ENCODE measurements at regions not wholly inside any gene's neighbourhood (a gene's known extent, or its start where the extent isn't known, plus 50 kb on each side); places are given as distances from the start of the nearest gene placed in this dataset.
"Not testable (repeated sequence)": the region's sequence is repeated elsewhere in the genome, so short reads cannot be mapped to it uniquely, and the experiment has no call there.

DNA sequence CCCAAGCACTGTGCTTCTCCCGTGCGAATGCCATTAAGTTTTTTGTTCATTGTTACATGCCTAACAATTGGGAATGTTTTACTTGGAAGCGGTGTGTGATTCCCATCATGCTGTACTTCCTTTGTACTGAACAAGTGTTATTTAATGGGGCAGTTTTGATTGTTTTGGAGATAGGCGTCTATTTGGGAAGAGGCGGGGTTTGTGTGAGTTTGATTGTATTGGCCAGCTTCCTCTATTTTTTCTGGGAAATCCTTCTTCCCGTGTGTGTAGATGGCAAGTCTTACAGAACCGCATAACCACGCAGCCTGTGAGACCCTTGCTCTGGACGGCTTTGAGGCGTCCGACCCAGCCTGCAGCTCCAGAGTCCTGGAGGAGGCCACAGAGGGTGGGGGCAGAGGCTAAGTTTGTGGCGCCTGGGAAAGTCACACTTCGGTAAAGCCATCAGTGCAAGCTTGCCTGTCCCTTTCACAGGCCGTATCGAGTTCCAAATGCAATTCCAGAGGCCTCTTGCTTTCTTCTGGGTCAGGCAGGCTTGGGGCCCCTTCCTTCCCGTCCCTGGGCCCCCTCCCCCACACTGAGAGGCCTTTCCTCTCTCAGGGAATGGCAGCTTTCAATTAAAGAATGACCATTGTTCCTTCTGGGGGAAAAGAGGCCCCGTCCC is 210.3 kb downstream of the TOMM20 start:
- peak; percentile 68 for DNase-seq (ENCODE audit: low spot score)

DNA sequence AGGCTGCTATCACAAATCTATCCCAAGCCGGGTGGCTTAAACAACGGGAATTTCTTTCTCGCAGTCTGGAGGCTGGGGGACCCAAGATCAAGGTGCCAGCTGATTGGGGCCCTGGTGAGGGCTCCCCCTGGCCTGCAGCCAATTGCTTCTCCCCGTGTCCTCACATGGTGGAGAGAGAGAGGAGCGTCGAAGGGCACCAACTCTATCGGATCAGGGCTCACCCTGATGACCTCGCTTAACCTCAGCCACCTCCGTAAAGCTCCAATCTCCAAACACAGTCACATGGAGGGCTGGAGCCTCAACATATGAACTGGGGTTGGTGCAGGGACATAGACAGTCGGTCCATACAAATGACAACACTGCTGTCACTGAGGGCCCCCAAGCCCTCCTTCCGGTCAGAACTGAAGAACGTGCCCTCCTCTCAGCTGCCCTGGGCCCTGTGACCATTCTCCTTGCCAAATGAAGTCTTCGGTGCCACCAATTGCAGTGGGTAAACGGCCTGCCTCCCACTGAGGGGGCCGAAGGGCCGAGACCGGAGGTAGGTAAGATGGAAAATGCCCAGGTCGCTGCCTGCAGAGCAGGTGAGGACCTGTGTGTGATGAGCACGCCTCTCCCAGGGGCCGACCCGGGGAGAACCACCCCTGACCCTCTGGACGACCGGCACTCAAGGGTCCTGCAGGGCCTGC is 211.0 kb downstream of the TOMM20 start:
- DNase-seq (ENCODE audit: low spot score): no peak

DNA sequence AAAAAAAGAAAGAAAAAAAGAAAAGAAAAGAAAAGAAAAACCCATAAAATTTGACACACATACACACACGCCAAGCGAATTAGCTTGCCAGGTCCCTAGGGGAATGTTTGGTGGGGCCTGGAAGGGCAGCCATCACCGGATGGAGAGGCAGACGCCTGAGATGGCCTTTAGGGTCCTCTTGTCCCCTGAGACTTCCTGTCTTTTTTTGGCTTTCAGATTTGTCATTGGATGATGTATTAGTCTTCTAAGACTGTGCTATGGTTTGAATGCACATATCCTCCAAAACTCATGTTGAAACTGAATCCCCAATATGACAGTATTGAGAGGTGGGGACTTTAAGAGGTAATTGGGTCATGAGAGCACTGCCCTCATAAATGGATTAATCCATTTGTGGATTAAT is 211.8 kb downstream of the TOMM20 start:
- DNase-seq (ENCODE audit: low spot score): no peak

DNA sequence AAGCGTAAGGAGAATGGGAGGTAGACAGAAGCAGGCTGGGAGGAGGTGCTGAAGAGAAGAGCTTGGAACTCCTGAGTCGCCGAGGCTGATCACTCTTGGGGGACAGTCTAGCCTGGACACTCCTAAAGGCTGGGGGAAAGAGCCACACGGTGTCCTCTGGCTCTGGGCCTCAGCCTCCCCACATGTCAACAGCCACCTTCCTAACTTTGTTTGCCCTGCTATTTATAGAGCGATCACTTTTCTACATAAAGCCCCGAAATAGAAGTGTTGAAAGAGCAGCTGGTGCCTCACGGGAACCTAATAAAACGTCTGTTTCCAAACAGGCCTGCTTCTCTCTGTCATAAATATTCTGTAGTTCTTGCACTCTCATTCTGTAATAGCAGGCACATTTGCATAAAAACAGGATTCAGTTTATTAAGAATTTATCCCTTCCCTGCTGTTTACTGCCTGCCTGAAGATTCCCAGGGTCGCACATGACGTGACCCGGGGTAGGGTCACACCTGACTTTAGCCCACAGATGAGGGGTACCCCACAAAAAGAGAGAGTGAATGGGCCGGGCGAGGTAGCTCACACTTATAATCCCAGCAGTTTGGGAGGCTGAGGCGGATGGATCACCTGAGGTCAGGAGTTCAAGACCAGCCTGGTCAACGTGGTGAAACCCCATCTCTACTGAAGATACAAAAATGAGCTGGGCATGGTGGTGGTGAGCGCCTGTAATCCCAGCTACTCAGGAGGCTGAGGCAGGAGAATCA is 212.5 kb downstream of the TOMM20 start:
- DNase-seq (ENCODE audit: low spot score): no peak

DNA sequence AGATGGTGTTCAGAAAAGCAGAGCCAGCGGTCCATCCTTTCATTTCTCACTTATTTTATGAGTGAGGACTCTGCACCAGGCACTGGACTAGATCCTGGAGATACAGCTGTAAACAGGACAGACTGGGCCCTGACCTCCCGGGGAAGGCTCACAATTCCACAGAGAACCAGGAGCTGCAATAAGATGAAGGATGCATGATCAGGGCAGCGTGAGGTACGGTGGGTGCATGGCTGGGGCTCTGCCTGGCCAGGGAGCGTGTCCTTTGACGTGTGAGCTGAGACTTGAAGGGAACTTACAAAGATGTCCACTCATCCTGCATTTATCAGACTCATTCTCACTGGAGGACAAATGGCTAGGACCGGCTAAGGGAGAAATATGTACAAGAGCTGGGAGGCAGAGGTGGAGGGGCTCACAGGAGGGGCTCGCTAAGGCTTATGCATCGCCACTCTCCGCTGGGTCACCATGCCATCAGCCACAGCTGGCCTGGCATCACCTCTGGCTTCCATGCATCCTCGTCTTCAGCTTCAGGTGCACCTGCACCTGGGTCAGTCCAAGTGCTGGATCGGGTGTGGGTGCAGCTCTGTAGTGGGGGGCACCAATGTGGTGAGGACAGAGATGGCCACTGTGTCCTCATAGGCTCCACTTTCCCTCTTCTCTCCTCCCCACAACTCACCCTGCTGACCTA is 213.9 kb downstream of the TOMM20 start:
- DNase-seq (ENCODE audit: low spot score): no peak

DNA sequence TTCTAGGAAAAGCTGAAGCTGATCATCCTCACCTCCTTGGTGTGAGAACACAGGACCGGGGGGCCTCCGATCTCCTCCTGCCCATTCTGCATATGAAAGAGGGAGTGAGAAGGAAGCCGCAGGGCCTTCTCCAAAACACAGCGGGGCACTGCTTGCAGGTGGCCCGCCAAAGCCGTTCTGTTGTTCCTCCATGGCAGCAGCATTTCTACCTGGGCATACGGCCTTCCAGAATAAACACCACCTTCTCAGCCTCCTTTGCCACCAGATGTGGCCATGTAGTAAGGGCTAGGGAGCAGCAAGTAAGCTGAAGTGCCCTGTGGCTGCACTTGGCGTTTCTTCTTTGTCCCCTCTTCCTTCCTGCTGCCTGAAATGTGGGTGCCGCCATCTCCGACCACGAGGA is 214.9 kb downstream of the TOMM20 start:
- DNase-seq (ENCODE audit: low spot score): no peak

DNA sequence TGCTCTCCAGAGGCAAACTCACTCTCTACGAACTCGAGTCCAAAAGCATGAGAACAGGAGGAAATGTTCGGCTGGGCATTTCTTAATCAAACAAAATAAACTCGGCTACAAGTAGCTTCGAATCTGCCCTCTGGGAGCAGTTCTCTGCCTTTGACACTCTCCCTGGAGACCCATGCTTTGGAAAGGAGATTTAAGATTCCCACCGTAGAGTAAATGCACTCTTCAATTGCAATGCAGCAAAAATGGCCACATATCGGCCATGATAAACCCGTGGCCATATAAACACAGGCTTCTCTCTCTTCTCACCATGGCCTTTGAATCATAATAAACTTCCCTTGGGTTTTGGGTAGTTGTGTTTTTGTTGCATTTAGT is 215.4 kb downstream of the TOMM20 start:
- DNase-seq (ENCODE audit: low spot score): no peak

DNA sequence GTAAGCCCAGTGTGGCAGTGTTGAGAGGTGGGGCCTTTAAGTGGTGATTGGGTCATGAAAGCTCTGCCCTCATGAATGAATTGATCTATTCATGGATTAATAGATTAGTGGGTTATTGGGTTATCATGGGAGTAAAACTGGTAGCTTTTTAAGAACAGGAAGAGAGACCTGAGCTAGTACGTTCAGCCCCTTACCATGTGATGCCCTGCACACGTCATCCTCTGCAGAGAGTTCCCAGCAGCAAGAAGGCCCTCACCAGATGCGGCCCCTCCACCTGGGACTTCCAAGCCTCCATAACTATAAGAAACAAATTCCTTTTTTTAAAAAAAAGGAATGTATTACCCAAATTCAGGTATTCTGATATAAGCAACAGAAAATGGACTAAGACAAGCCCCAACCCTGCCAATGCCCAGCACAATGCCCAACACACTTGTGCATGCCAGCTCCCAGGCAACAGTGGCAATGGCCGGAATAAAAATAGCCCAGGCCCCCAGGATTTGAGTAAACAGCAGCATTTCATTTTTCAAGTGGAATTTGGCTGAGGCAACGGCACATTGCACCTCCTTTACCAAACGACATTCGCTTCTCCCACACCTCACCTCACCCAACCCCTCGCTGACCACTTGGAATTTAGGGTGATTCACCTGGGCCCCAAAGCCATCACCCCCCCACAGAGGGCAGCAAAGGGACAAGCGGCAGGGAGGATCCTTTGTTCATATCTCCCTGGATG is 215.9 kb downstream of the TOMM20 start:
- DNase-seq (ENCODE audit: low spot score): no peak

DNA sequence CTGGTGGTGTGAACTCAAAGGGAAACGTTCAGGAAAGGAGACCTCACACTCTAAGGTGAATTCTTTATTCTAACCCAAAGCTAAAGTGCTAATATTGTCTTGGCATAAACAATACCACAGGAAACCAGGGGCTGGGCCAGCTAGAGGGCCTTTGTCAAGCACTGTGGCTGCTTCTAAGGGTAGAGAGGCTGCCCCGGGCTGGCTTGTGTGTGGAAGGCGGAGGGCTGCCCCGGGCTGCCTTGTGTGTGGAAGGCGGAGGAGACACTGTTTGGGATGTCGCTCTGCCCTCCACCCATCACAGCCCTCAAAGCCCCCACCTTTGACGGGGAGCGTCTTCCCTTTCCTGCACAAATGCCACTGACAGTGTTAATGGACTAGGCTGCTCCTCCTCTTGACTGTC is 216.8 kb downstream of the TOMM20 start:
- peak; percentile 34 for DNase-seq (ENCODE audit: low spot score)

DNA sequence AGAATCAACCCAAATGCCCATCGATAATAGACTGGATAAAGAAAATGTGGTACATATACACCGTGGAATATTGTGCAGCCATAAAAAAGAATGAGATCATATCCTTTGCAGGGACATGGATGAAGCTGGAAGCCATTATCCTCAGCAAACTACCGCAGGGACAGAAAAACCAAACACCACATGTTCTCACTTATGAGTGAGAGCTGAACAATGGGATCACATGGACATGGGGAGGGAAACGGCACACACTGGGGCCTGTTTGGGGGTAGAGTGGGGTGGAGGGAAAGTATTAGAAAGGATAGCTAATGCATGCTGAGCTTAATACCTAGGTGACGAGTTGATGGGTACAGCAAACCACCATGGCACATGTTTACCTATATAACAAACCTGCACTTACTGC is 217.5 kb downstream of the TOMM20 start:
- DNase-seq (ENCODE audit: low spot score): not testable (repeated sequence)

DNA sequence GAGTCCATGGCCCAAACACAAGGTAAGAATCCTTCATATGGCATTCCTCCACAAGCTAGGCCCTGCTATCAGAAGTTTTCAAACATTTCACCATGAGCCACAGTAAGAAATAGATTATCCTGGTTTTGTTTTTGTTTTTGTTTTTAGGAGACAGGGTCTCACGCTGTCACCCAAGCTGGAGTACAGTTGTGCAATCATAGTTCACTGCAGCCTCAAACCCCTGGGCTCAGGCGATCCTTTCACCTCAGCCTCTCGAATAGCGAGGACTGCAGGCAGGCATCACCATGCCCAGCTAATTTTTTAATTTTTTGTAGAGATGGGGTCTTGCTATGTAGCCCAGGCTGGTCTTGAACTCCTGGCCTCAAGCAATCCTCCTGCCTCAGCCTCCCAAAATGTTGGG is 218.8 kb downstream of the TOMM20 start:
- no peak for DNase-seq (ENCODE audit: low spot score)

DNA sequence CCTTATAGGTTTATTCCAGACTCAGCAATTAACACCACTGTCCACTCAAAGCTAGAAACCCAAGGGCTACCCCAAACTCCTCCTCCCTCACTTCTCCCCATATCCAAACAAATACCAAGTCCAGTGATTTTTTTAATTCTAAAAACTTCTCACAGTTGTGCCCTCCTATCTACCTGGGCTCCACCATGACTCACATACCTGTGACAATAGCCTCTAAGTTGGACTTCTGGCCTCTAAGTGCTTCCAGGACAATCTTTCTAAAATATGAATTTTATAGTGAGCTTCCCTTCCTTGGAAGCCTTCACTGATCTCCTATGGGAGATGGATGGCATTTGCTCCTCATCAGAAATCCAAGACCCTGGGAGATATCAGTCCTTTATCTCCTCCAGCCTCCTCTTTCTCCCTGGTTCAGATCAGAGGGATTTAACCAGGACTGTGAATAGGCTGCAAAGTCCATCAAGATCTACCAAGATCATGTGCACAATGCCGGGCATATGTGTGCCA is 219.3 kb downstream of the TOMM20 start:
- no peak for DNase-seq (ENCODE audit: low spot score)

DNA sequence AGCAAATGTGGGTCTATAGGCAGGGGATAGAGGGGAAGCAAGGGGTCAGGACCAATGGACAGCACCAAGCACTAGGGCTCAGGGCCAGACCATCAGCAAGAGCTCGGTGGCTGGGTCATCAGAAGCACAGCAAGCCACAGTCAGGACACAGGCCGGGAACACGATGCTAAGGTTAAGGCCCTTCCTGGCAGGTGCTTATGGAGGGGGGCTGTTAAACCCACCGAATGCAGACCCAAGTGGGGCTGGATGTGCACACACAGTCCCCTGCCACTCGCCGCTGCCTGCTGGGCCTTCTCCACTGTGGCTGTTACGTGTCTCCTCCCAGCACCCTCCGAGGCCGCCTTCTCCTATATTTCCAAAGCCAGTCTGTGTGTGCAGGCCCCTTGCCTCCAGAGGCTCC is 220.1 kb downstream of the TOMM20 start:
- DNase-seq (ENCODE audit: low spot score): no peak

DNA sequence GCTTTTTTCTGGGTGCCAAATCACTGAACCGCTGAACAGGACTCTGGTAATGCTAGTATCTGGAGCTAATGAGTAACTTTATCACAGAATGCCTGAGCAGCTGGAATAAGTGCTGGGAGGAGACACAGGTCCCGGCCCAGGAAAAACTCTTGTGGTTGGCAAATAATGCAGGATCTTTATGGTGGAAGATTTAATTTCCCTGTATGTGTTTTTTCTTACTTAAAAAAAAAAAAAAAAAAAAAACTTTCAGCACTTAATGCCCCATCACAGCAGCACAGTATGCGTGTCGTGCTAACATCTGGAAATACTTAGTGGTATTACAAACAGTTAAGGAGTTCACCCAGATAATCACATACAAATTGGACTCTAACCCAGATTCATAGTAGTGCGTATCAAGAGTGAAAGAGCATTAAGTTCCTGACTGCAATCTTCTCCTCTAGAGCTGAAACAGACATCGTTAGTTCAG is 220.7 kb downstream of the TOMM20 start:
- DNase-seq (ENCODE audit: low spot score): no peak

DNA sequence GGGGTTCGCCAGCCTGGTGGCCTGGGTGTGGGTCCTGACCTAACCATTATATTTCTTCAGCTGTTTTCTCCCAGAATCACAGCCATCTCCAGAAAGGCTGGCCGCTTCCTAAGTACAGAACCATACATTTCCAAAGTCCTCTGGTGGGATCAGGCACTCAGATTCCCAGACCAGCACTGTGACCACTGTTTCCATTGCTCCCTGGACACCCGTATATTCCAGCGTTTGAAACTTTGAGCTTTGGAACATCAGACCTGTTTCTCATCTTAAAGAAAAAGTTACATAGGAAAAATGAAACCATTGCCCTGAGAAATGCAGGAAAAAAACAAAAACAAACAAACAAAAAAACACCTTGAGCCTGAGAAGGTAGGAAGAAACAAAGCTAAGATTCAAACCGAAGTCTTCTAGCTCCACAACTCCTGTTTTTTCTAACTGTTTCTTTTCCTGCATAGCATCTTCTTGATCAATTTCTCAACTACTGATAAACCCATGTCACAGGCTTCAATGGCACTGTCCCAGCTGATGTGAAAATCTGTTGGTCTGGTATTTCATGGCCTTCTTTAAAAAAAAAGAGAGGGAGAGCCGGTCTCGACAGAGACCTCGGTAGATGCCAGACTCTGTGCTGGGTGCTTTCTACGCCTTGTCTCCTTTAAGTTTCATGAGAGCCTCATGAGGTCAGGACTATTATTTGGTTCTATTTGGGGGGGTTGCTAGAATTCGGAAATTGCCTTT is 221.3 kb downstream of the TOMM20 start:
- DNase-seq (ENCODE audit: low spot score): no peak

DNA sequence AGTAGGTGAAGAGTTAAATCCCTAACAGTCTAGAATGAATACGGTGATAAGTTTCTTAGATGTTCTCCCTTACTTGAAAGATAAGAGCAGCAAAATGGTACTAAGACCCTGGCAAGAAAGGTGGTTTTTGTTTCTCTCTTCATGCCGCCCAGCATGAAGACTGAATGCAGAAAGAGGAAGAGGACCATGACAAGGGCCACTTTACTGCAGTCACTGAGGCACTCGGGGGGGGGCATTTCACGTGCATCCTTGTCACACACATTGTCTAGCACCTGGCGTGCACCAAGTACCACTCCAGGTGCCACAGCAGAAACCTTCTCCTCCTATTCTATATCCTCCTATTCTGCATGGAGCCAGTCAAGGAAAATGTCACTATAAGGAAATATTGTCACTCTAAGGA is 222.0 kb downstream of the TOMM20 start:
- DNase-seq (ENCODE audit: low spot score): no peak

DNA sequence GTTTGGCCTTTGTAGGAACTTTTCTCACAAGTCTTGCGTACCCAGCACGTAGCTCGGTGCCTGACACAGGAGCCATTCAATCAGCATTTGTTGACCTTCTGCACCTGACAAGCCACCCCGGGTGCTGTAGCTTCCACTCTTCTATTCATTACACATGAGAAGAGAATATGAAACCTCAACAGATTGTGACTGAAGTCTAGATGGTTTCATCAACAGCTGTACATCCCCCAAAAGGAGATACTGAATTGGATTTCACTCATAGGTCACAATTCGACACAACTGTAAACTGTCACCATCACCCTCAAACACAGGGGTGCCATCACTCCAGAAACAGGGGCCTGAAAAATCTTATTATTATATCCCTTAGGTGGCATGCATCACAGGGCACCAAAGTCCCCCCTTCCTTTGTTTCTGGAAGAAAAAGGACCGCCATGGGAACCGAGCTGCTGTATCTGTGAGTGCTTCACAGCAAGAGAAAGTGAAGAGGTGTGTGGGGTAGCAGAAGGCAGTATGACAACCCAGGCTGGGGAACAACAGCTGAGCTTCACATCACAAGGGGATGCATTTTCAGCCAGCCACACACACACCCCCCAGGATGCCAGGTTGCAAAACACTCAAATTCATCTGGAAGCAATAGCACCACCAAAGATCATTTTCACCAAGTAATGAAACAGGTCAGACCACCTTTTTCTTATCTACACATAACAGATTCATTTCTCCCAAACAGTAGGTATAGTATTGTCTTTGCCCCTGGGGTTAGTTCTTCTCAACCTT is 225.7 kb downstream of the TOMM20 start:
- DNase-seq (ENCODE audit: low spot score): no peak

DNA sequence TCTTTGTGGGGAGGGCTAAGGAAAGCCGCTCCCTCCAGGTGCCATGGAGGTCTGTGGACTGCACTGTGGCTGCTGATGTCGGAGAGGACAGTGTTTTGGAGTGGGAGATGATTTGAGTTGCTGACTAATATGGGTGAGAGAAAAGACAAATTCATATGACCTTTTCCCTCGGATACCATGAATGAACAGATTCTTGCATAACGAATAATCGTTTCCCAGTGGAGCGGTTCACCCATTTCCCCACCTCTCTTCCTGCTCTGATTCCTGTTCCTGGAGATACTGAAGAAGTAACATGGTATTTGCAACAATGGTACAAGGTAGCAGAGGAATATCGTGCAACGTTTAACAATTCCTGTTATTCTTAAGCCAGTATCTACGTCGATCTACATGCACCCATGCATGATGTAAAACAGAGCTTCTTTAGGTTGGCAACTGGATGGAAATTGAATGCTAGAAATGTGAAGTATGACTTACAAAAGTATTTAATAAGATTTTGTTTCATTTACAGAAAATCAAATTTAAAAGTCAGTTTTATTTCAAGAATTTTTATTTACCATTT is 227.1 kb downstream of the TOMM20 start:
- no peak for DNase-seq (ENCODE audit: low spot score)

DNA sequence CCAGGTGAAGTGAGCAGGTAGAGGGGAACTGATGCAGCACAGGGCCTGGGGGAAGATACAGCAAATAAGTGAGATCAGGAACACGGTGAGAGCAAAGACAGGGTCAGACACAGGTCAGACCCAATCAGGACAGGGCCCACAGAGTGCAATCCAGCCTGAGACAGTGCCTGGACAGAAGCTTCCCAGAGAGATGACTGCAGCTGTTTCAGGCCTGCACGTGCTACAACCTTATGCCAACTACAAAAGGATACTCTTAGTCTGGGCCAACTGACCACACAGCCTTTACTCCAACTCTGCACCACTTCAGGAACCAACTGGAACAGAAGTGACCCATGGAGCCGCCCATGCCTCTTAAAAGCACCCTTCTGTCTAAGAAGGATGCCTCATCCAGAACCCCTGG is 228.0 kb downstream of the TOMM20 start:
- no peak for DNase-seq (ENCODE audit: low spot score)

DNA sequence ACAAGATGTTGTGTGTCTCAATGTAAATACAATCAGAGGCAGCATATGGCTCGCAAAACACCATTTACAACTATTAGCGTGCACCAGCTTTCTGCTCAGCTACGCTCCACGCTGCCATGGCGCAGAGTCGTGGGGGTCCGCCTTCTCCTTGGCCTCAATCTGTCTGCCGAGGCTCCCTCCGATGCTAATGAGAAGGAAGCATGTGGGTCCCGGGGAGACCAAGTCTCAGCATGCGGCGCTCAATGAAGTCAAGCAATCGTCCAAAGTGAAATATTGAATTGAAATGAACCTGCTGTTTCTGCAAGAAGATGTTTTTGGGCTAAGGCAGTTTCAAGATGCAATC is 228.9 kb downstream of the TOMM20 start:
- DNase-seq (ENCODE audit: low spot score): no peak

Data from kidney capillary endothelial cell (primary cell).